ENCODE measurements at regions not wholly inside any gene's neighbourhood (a gene's known extent, or its start where the extent isn't known, plus 50 kb on each side); places are given as distances from the start of the nearest gene placed in this dataset.

- H3K4me1 Mint-ChIP-seq (ENCODE audit: low read depth, unreplicated experiment) = no peaks in the 10 kb centered on the region
- no peak for DNase-seq
- no peak for TF ChIP-seq CTCF (IDR thresholded peaks at IDR 0.05; ENCODE audit: partially characterized antibody, unreplicated experiment)
- H3K9me3 Mint-ChIP-seq (ENCODE audit: unreplicated experiment) = no peaks in the 10 kb centered on the region
- H3K36me3 Mint-ChIP-seq (ENCODE audit: unreplicated experiment) = no peaks in the 10 kb centered on the region
- no peaks in the 10 kb centered on the region for H3K27me3 Mint-ChIP-seq (ENCODE audit: unreplicated experiment)
- no peak overlapping the region for H3K4me3 Mint-ChIP-seq (ENCODE audit: unreplicated experiment)
- no peak overlapping the region for H3K27ac Mint-ChIP-seq (ENCODE audit: unreplicated experiment)
Measured at GRCh38 chr2:206845877-206846276, 80.5 kb downstream of the FASTKD2 start.

GRCh38 chr2:206846331-206846730, 80.9 kb downstream of the FASTKD2 start:
- Mint-ChIP-seq H3K4me1 (ENCODE audit: low read depth, unreplicated experiment) (no peaks in the 10 kb centered on the region), H3K36me3 (ENCODE audit: unreplicated experiment) (no peaks in the 10 kb centered on the region), H3K9me3 (ENCODE audit: unreplicated experiment) (no peaks in the 10 kb centered on the region), H3K27me3 (ENCODE audit: unreplicated experiment) (no peaks in the 10 kb centered on the region), H3K27ac (ENCODE audit: unreplicated experiment) (no peak overlapping the region), H3K4me3 (ENCODE audit: unreplicated experiment) (no peak overlapping the region)
- no peak for DNase-seq
- TF ChIP-seq CTCF (IDR thresholded peaks at IDR 0.05; ENCODE audit: partially characterized antibody, unreplicated experiment) = no peak

- no peak for TF ChIP-seq CTCF (IDR thresholded peaks at IDR 0.05; ENCODE audit: partially characterized antibody, unreplicated experiment)
- Mint-ChIP-seq H3K27me3 (ENCODE audit: unreplicated experiment) (no peaks in the 10 kb centered on the region), H3K4me3 (ENCODE audit: unreplicated experiment) (no peak overlapping the region), H3K27ac (ENCODE audit: unreplicated experiment) (no peak overlapping the region), H3K36me3 (ENCODE audit: unreplicated experiment) (no peaks in the 10 kb centered on the region), H3K9me3 (ENCODE audit: unreplicated experiment) (no peaks in the 10 kb centered on the region), H3K4me1 (ENCODE audit: low read depth, unreplicated experiment) (no peaks in the 10 kb centered on the region)
- no peak for DNase-seq
Measured at GRCh38 chr2:206846981-206847834, 81.8 kb downstream of the FASTKD2 start.

GRCh38 chr2:206850369-206850768, 85.0 kb downstream of the FASTKD2 start:
- no peaks in the 10 kb centered on the region for H3K27me3 Mint-ChIP-seq (ENCODE audit: unreplicated experiment)
- no peak for TF ChIP-seq CTCF (IDR thresholded peaks at IDR 0.05; ENCODE audit: partially characterized antibody, unreplicated experiment)
- H3K4me1 Mint-ChIP-seq (ENCODE audit: low read depth, unreplicated experiment) = no peaks in the 10 kb centered on the region
- no peaks in the 10 kb centered on the region for H3K9me3 Mint-ChIP-seq (ENCODE audit: unreplicated experiment)
- no peak for DNase-seq
- no peak overlapping the region for H3K27ac Mint-ChIP-seq (ENCODE audit: unreplicated experiment)
- H3K4me3 Mint-ChIP-seq (ENCODE audit: unreplicated experiment) = no peak overlapping the region
- H3K36me3 Mint-ChIP-seq (ENCODE audit: unreplicated experiment) = no peaks in the 10 kb centered on the region

DNA sequence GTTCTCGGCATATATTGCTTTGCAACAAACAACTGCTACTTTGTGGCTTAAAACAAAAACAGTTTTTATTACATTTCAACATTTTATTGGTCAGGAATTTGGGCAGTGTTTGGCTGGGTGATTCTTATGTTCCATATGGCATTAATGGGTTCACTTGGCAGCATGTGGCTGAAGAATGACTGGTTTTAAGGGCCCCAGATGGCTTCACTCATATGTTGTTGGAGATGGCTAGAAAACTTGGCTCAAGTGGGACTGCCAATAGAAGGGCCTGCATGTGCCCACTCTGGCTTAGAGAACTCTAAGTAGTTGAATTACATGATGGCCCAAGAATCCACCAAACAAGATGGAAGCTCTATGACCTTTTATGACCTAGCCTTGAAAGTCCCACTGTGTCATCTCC, 86.1 kb downstream of the FASTKD2 start:
- H3K4me3 Mint-ChIP-seq (ENCODE audit: unreplicated experiment) = no peak overlapping the region
- no peaks in the 10 kb centered on the region for H3K36me3 Mint-ChIP-seq (ENCODE audit: unreplicated experiment)
- no peak overlapping the region for H3K27ac Mint-ChIP-seq (ENCODE audit: unreplicated experiment)
- DNase-seq = no peak
- H3K27me3 Mint-ChIP-seq (ENCODE audit: unreplicated experiment) = no peaks in the 10 kb centered on the region
- TF ChIP-seq CTCF (IDR thresholded peaks at IDR 0.05; ENCODE audit: partially characterized antibody, unreplicated experiment) = no peak
- no peaks in the 10 kb centered on the region for H3K4me1 Mint-ChIP-seq (ENCODE audit: low read depth, unreplicated experiment)
- H3K9me3 Mint-ChIP-seq (ENCODE audit: unreplicated experiment) = no peaks in the 10 kb centered on the region

Data from glutamatergic neuron (in vitro differentiated cells).